Esophagus muscularis mucosa (tissue), 4 donors: ENCODE measurements at regions not wholly inside any gene's neighbourhood (a gene's known extent, or its start where the extent isn't known, plus 50 kb on each side); places are given as distances from the start of the nearest gene placed in this dataset.
A peak's percentile ranks its signal among the peaks of the same experiment; 100 is the strongest.

Experiments
- DNase-seq: peaks from one replicate; pipeline ENCODE4 v3.0.0-alpha.2; 2017; ENCODE audit errors: extremely low spot score
- H3K27ac ChIP-seq, 4 donors: fragments of 200-600 bp; sonication (generic); replicated peaks in 1 of 4; 1 replicate in 3 of 4; 2 replicates in 1 of 4; pipeline ENCODE4 v1.5.1; 2016 to 2019; ENCODE audit warnings: mild to moderate bottlenecking in 1 of 4
- H3K27me3 ChIP-seq, 4 donors: fragments of 200-600 bp; sonication (generic); one replicate each; pipeline versions ENCODE4 v1.5.1 to v1.6.0; 2016 to 2019
- H3K36me3 ChIP-seq, 4 donors: fragments of 200-600 bp; sonication (generic); one replicate each; pipeline ENCODE4 v1.5.1; 2016 to 2019
- H3K4me1 ChIP-seq, 4 donors: fragments of 200-600 bp; sonication (generic); one replicate each; pipeline ENCODE4 v1.5.1; 2016 to 2019
- H3K4me3 ChIP-seq, 4 donors: fragments of 200-600 bp; sonication (generic); 1 replicate in 2 of 4; 2 replicates in 2 of 4; pipeline ENCODE4 v1.5.1; 2016 to 2019; ENCODE audit warnings: mild to moderate bottlenecking in 4 of 4, moderate library complexity in 1 of 4
- H3K9me3 ChIP-seq, 4 donors: fragments of 200-600 bp; sonication (generic); 1 replicate in 3 of 4; 2 replicates in 1 of 4; pipeline ENCODE4 v1.5.1; 2016 to 2019
- EP300 ChIP-seq: sonication (generic); formaldehyde crosslinking; IDR thresholded peaks from one replicate; pipeline ENCODE4 v1.6.1; 2017; ENCODE audit warnings: antibody characterized with exemption
- POLR2A ChIP-seq: fragments of 450-650 bp; IDR thresholded peaks from one replicate; pipeline ENCODE4 v1.6.1; 2017; ENCODE audit warnings: antibody characterized with exemption, moderate library complexity, mild to moderate bottlenecking, low read depth
- POLR2AphosphoS5 ChIP-seq, 2 donors: sonication (generic); formaldehyde crosslinking; IDR thresholded peaks; one replicate each; pipeline ENCODE4 v1.6.1; 2017; ENCODE audit warnings: antibody characterized with exemption in 2 of 2
- WGBS: methylation state at CpG from one replicate; pipeline ENCODE4 v1.1.5; 2018; 5-methylcytosine and 5-hydroxymethylcytosine counted together
- intact Hi-C: fragments of 100-400 bp; cut with DNase I; formaldehyde crosslinking; loops from one replicate; pipeline ENCODE4 v1.15.1; 2023
- TF ChIP-seq, protein P1 (sequence below), 3 experiments: fragments of 200-600 bp in 2 of 3; fragments of 450-650 bp in 1 of 3; sonication (generic) in 2 of 3; IDR thresholded peaks; one replicate each; pipeline ENCODE4 v1.5.1; 2017 to 2019; ENCODE audit warnings: antibody characterized with exemption in 3 of 3, mild to moderate bottlenecking in 2 of 3, moderate library complexity in 1 of 3

DNA sequence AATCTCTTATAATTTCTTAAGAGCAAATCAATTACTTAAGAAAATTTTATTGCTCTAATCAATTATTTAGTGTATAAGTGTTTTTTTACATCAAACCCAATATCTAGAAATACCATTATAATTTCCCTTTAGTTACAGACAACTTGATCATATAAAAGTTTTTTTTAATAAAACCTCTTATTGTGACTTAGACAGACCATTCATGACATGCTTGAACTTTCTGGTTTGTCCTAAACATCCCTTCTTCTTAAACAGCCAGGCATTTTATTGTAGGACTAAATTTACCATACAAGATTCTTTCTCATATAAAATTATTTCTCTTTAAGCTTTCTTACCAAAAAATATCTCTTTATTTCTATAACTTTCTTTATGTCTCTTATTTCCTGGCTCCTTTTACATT is 164.5 kb downstream of the SUCNR1 start:
- no peak for DNase-seq

DNA sequence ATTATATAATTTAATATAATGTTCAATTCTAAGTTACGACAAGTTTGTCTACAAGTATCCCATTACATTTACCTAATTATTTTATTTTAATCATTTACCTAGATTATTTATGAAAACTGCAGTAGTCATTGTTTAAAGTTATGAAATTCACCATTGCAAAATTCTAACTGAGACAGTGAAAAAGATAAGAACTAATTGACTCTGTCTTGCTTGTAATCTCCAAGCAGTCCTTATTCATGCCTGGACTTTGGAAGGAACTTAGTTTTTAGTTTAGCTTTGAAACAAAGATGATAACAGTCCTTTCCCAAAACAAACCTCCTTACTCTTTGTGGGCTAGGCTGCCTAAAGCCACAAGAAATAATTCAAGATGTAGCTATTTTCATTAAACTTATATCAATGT is 165.0 kb downstream of the SUCNR1 start:
- 98% methylated on average over 1 of the region's 1 CpG for WGBS
- no peak overlapping the region for H3K27ac ChIP-seq
- no peaks in the 10 kb centered on the region for H3K27me3 ChIP-seq
- H3K9me3 ChIP-seq, result peaks cover 0 to 6% (median 0%) of the 10 kb centered on the region in 4 donors
- H3K36me3 ChIP-seq, result no peaks in the 10 kb centered on the region
- peaks cover 0 to 6% (median 1%) of the 10 kb centered on the region in 4 donors for H3K4me1 ChIP-seq
- TF ChIP-seq, protein P1, sequence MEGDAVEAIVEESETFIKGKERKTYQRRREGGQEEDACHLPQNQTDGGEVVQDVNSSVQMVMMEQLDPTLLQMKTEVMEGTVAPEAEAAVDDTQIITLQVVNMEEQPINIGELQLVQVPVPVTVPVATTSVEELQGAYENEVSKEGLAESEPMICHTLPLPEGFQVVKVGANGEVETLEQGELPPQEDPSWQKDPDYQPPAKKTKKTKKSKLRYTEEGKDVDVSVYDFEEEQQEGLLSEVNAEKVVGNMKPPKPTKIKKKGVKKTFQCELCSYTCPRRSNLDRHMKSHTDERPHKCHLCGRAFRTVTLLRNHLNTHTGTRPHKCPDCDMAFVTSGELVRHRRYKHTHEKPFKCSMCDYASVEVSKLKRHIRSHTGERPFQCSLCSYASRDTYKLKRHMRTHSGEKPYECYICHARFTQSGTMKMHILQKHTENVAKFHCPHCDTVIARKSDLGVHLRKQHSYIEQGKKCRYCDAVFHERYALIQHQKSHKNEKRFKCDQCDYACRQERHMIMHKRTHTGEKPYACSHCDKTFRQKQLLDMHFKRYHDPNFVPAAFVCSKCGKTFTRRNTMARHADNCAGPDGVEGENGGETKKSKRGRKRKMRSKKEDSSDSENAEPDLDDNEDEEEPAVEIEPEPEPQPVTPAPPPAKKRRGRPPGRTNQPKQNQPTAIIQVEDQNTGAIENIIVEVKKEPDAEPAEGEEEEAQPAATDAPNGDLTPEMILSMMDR (IDR thresholded peaks at IDR 0.05), result no peak
- no peak for TF ChIP-seq EP300
- TF ChIP-seq POLR2AphosphoS5 (IDR thresholded peaks at IDR 0.05), result no peak
- TF ChIP-seq POLR2A, result no peak
- intact Hi-C loops, result no loop called here
- no peak overlapping the region for H3K4me3 ChIP-seq
- DNase-seq, result no peak

More for the DNA sequence above, 164.5 kb downstream of the SUCNR1 start:
- Histone ChIP-seq H3K9me3 (peaks cover 0 to 6% (median 0%) of the 10 kb centered on the region in 4 donors), H3K36me3 (no peaks in the 10 kb centered on the region), H3K4me3 (no peak overlapping the region), H3K4me1 (peaks cover 0 to under 1% (median 0%) of the 10 kb centered on the region in 4 donors), H3K27me3 (no peaks in the 10 kb centered on the region), H3K27ac (no peak overlapping the region)
- intact Hi-C loops, result no loop called here
- TF ChIP-seq EP300 (no peak), POLR2AphosphoS5 (IDR thresholded peaks at IDR 0.05) (no peak), POLR2A (no peak)
- TF ChIP-seq, protein P1 (IDR thresholded peaks at IDR 0.05), result no peak

DNA sequence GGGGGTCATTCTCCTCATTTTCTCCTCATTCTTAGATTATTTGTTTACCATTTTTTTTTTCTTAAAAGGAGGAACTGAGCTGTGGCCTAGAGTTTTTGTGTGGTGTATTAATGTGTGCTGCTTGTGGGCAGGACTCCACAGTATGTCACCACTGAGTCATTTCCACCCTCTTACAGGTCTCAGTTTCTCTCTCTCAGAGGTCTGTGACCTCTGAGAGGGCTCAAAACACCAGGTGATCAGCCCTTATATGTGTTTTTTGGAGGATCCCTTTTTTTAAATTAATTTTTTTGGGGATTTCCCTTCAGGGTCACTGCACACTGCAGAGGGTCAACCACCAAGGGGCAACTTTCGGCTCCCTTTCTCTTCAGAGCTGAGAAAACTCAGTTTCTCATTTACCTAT is 166.4 kb downstream of the SUCNR1 start:
- no peak for TF ChIP-seq POLR2AphosphoS5 (IDR thresholded peaks at IDR 0.05)
- no peak for TF ChIP-seq POLR2A
- no peak for TF ChIP-seq EP300
- TF ChIP-seq, protein P1 (IDR thresholded peaks at IDR 0.05), result no peak
- peaks cover 0 to 14% (median 4%) of the 10 kb centered on the region in 4 donors for H3K4me1 ChIP-seq
- peaks cover 0 to 6% (median 0%) of the 10 kb centered on the region in 4 donors for H3K9me3 ChIP-seq
- no peak overlapping the region for H3K4me3 ChIP-seq
- intact Hi-C loops, result no loop called here
- no peaks in the 10 kb centered on the region for H3K27me3 ChIP-seq
- DNase-seq, result no peak
- H3K36me3 ChIP-seq, result no peaks in the 10 kb centered on the region
- WGBS, result 90% methylated on average over 1 of the region's 1 CpG
- no peak overlapping the region for H3K27ac ChIP-seq

DNA sequence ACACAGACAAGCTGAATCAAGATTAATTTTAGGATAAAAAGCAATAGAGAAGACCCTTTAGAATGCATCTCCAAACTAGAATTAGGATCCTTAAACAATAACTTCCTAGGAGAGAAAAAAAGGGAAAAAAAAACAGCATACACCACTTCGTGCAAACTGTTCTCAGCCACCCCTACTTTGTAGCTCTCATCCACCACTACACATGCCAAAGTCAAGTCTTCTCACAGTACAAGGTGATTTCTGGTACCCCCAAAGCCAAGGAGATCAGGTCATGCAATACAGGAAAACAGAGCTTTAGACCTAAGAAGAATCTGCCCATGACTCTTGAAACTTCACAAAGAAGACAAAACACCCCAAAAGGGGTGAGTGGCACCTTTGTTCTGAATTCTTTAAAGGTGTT is 166.9 kb downstream of the SUCNR1 start:
- DNase-seq, result no peak
- Histone ChIP-seq H3K27me3 (no peaks in the 10 kb centered on the region), H3K27ac (no peak overlapping the region), H3K4me3 (no peak overlapping the region), H3K4me1 (peaks cover 0 to 14% (median 4%) of the 10 kb centered on the region in 4 donors), H3K9me3 (peaks cover 0 to 6% (median 0%) of the 10 kb centered on the region in 4 donors), H3K36me3 (no peaks in the 10 kb centered on the region)
- TF ChIP-seq POLR2AphosphoS5 (IDR thresholded peaks at IDR 0.05) (no peak), EP300 (no peak), POLR2A (no peak)
- TF ChIP-seq, protein P1 (IDR thresholded peaks at IDR 0.05), result no peak
- intact Hi-C loops, result no loop called here
- WGBS, result 71% methylated on average over 1 of the region's 1 CpG

DNA sequence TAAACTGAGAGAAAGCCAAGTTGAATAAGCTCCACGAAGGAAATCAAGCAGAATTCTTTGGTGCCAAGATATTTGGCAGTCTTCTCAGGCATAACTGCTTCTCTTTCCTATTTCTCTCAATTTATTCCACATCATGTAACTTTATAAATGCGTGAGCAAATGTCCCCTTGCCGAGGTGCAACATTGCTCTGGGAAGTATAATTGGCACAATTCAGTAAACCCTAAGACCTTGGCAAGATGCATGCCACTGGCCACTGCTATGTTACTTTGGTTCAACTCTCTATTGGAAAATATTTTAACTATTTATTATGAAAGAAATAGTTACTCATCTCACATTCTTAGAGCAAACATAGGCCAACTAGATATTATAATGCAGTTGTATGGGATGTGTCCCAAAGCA is 170.2 kb downstream of the SUCNR1 start:
- DNase-seq, result no peak
- H3K4me1 ChIP-seq, result peaks cover 0 to 20% (median 7%) of the 10 kb centered on the region in 4 donors
- H3K36me3 ChIP-seq, result no peaks in the 10 kb centered on the region
- no peaks in the 10 kb centered on the region for H3K27me3 ChIP-seq
- intact Hi-C loops, result no loop called here
- TF ChIP-seq POLR2AphosphoS5 (IDR thresholded peaks at IDR 0.05) (peak in 1 of 2 donors; percentile 37), POLR2A (no peak)
- TF ChIP-seq, protein P1 (IDR thresholded peaks at IDR 0.05), result no peak
- H3K4me3 ChIP-seq, result no peak overlapping the region
- H3K27ac ChIP-seq, result peak overlapping the region in 1 of 4 donors; percentile 47
- 39% methylated on average over 3 of the region's 3 CpGs for WGBS
- no peaks in the 10 kb centered on the region for H3K9me3 ChIP-seq
